ENCODE measurements at regions not wholly inside any gene's neighbourhood (a gene's known extent, or its start where the extent isn't known, plus 50 kb on each side); places are given as distances from the start of the nearest gene placed in this dataset.

- no peak for TF ChIP-seq CTCF (IDR thresholded peaks at IDR 0.05; ENCODE audit: low read depth, low read length)
- H3K4me3 ChIP-seq (ENCODE audit: low read depth, low read length): no peak overlapping the region
Observed at GRCh38 chr1:112209493-112209892, 186.5 kb upstream of the CTTNBP2NL start.

DNA sequence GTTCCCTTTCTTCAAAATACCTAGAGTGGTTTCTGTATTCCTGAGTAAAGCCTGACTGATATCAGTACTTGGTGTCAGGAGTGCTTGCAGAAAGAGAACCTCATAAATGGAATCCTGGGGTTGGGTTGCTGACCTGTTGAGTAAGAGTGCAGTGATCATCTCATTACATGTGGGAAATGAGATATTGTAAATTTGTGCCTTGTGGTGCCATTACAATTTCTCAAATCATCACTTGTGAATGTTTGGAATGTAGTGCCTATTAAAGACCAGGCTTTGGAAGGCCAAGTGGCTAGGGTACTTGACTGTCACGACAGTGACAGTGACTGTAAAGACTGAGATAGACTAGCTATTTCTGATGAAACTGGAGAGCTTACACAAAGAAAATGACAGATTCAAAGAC lies 176.7 kb upstream of the CTTNBP2NL start:
- no peak for TF ChIP-seq CTCF (IDR thresholded peaks at IDR 0.05; ENCODE audit: low read depth, low read length)
- no peak overlapping the region for H3K4me3 ChIP-seq (ENCODE audit: low read depth, low read length)

DNA sequence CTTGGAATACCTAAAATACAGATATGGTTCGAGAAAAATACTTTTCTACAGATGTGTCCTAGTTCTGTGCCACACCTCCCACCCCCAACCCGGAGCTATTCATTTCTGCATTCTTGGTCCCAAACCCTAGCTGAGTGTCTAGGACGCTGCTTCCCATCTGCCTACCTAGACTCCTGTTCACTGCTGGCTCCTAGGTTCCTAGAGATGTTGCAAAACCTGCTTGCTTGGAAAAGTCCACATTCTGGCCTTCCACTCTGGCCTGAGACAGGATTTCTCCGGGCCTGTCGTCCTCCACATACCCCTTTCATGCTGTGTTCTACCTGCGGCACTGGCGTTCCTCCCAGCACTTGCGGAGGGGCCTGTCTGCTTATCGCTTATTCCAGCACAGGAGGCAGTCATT lies 165.8 kb upstream of the CTTNBP2NL start:
- TF ChIP-seq CTCF (IDR thresholded peaks at IDR 0.05; ENCODE audit: low read depth, low read length): no peak
- no peak overlapping the region for H3K4me3 ChIP-seq (ENCODE audit: low read depth, low read length)

DNA sequence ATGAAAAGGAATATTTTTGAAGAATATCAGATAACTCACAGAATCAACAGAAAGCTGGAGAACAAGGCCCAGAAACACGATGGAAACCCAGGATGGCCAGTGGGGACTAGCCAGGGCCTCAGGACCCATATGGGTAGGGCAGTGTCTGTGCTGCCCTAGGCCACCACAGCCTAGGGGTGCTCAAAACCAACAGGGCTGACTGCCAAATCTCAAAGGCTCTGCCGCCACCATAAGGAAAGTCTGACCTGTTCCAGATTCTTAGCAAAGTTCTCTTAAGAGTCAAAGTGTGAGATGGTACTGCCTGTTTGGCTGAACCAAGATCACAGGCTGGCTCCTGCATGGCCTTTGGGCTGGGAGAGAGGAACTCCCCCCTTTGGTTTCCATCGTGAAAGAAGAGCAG lies 164.7 kb upstream of the CTTNBP2NL start:
- H3K4me3 ChIP-seq (ENCODE audit: low read depth, low read length): no peak overlapping the region
- no peak for TF ChIP-seq CTCF (IDR thresholded peaks at IDR 0.05; ENCODE audit: low read depth, low read length)

DNA sequence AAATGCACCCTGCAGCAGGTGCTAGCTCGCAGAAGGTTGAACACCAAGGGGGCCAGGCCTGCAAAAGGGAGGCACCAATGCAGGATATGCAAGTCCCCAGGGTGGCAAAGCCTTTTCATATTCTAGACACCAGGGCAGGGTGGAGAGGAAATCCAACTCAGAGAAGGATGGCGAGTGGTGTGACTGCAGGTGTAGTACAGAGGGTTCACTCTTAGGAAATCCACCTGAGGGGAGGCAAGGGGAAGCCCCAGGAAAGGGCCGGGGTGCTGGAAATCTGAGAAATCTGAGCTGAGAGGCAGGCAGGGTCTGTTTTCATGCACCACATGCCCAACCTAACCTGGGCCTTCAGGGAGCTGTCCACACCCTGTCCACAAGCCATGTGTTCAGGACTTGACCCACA lies 163.2 kb upstream of the CTTNBP2NL start:
- no peak overlapping the region for H3K4me3 ChIP-seq (ENCODE audit: low read depth, low read length)
- no peak for TF ChIP-seq CTCF (IDR thresholded peaks at IDR 0.05; ENCODE audit: low read depth, low read length)

GRCh38 chr1:112234710-112235109 lies 161.3 kb upstream of the CTTNBP2NL start:
- H3K4me3 ChIP-seq (ENCODE audit: low read depth, low read length): no peak overlapping the region

DNA sequence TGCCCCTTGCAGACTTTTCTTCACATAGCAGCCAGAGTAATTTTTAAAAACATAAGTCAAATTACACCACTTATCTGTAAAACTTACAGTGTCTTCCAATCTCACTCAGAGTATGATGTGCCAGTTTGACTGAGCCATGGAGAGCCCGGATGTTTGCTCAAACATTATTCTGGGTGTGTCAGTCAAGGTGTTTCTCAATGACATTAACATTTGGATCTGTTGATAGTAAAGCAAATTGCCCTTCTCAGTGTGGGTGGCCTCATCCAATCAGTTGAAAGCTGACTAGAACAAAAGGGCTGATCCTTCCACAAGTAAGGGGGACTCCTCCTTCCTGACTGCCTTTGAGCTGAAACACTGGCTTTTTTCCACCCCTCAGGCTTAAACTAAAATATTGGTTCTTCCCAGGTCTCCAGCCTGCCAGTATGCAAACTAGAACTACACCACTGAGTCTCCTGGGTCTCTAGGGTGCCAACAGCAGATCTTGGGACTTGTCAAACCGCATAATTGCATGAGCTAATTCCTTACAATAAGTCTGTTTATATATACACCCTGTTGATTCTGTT lies 157.9 kb upstream of the CTTNBP2NL start:
- no peak overlapping the region for H3K4me3 ChIP-seq (ENCODE audit: low read depth, low read length)
- TF ChIP-seq CTCF (IDR thresholded peaks at IDR 0.05; ENCODE audit: low read depth, low read length): no peak

More at GRCh38 chr1:112234710-112235109, 161.3 kb upstream of the CTTNBP2NL start:
- no peak for TF ChIP-seq CTCF (IDR thresholded peaks at IDR 0.05; ENCODE audit: low read depth, low read length)
